ENCODE measurements at regions not wholly inside any gene's neighbourhood (a gene's known extent, or its start where the extent isn't known, plus 50 kb on each side); places are given as distances from the start of the nearest gene placed in this dataset.
"Not testable (repeated sequence)": the region's sequence is repeated elsewhere in the genome, so short reads cannot be mapped to it uniquely, and the experiment has no call there.

DNA sequence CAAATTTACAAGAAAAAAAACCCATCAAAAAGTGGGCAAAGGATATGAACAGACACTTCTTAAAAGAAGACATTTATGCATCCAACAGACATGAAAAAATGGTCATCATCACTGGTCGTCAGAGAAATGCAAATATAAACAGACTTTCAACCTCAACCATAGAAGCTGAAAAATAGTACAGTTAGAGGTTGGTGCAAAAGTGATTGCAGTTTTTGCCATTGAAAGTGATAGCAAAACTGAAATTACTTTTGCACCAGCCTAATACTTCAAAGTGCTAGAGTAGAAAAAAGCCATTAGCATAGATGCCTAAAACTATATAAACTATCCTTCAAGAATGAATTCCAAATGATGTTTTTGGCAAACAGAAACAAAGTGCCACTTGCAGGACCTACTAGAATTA lies 365.8 kb upstream of the DPYD start:
- intact Hi-C loops (cut with micrococcal nuclease): no loop called here
- H3K4me1 Mint-ChIP-seq (ENCODE audit: low read depth): peaks cover 11% of the 10 kb centered on the region
- H3K36me3 Mint-ChIP-seq (ENCODE audit: low read depth): no peaks in the 10 kb centered on the region

DNA sequence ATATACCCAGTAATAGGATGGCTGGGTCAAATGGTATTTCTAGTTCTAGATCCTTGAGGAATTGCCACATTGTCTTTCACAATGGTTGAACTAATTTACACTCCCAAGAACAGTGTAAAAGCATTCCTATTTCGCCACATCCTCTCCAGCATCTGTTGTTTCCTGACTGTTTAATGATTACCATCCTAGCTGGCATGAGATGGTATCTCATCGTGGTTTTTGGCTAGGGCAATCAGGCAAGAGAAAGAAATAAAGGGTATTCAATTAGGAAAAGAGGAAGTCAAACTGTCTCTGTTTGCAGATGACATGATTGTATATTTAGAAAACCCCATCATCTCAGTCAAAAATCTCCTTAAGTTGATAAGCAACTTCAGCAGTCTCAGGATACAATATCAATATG lies 364.5 kb upstream of the DPYD start:
- intact Hi-C loops (cut with micrococcal nuclease); H3K36me3 Mint-ChIP-seq (ENCODE audit: low read depth); H3K9me3 Mint-ChIP-seq; H3K4me3 Mint-ChIP-seq; H3K27me3 Mint-ChIP-seq; H3K27ac Mint-ChIP-seq: not testable (repeated sequence)
- H3K4me1 Mint-ChIP-seq (ENCODE audit: low read depth): peaks cover 11% of the 10 kb centered on the region

More for the DNA sequence above, 365.8 kb upstream of the DPYD start:
- H3K4me3 Mint-ChIP-seq: no peak overlapping the region
- H3K9me3 Mint-ChIP-seq: no peaks in the 10 kb centered on the region
- H3K27me3 Mint-ChIP-seq: no peaks in the 10 kb centered on the region
- no peak overlapping the region for H3K27ac Mint-ChIP-seq

DNA sequence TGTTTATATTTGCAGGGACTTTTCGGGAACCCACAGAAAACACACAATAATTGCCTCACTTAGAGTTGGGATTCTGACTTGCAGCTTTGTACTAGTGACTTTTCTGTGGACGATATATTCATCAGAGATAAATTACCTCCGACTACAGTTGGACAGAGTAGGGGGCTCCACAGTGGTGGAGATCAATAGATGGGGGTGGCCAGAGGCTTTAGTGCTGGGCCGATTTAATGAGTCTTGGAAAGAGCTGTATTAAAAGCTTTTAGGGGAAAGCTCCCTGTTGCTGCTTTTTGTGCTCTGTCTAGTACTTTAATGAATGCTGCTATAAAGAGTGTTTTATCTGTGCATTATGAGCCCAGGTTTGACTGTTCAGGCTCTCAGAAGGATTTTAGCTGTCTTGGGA lies 359.2 kb upstream of the DPYD start:
- no peak overlapping the region for H3K4me3 Mint-ChIP-seq
- H3K4me1 Mint-ChIP-seq (ENCODE audit: low read depth): no peaks in the 10 kb centered on the region
- intact Hi-C loops (cut with micrococcal nuclease): no loop called here
- H3K27me3 Mint-ChIP-seq: no peaks in the 10 kb centered on the region
- H3K27ac Mint-ChIP-seq: no peak overlapping the region
- no peaks in the 10 kb centered on the region for H3K36me3 Mint-ChIP-seq (ENCODE audit: low read depth)
- H3K9me3 Mint-ChIP-seq: no peaks in the 10 kb centered on the region

DNA sequence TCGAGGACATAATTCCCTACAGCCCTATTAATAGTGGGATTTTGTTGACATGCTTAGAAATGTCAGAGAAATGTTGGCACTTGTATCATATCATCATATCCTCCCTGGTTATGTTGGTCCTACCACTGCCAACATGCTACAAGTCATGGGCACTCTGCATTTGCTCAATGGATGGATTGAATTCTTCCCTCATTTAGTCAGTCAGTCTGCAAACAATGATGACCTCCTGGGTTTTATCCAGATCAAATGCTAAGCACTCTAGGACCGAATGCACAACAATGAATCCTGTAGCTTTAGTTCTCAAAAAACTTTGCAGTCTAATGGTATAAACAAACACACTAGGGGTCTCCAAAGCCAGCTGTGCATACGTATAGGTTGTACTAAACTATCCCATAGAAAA lies 357.2 kb upstream of the DPYD start:
- no peak overlapping the region for H3K27ac Mint-ChIP-seq

DNA sequence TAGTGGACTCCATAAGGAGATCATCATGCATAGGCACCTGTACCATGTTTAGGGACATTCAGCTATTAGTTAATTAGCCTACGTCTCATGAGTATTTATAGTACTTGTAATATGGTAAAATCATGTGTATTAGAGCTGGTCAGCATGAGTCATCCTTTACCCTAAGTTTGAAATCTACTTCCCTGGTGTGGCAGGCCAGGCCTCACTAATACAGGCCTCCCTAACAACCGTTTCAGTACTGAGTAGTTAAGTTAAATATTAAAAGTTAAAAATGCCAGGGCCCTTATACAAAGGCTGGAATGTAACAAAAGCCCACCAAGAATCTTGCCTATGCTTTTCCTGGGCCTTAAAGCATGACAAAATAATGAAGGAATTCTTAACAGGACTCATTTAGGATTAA lies 356.3 kb upstream of the DPYD start:
- H3K36me3 Mint-ChIP-seq (ENCODE audit: low read depth): no peaks in the 10 kb centered on the region
- H3K27me3 Mint-ChIP-seq: no peaks in the 10 kb centered on the region
- no peaks in the 10 kb centered on the region for H3K4me1 Mint-ChIP-seq (ENCODE audit: low read depth)
- H3K9me3 Mint-ChIP-seq: peaks cover 12% of the 10 kb centered on the region
- no peak overlapping the region for H3K27ac Mint-ChIP-seq
- H3K4me3 Mint-ChIP-seq: no peak overlapping the region
- intact Hi-C loops (cut with micrococcal nuclease): no loop called here

More for the DNA sequence above, 357.2 kb upstream of the DPYD start:
- no peak overlapping the region for H3K4me3 Mint-ChIP-seq
- H3K36me3 Mint-ChIP-seq (ENCODE audit: low read depth): no peaks in the 10 kb centered on the region
- intact Hi-C loops (cut with micrococcal nuclease): no loop called here
- no peaks in the 10 kb centered on the region for H3K4me1 Mint-ChIP-seq (ENCODE audit: low read depth)
- H3K27me3 Mint-ChIP-seq: no peaks in the 10 kb centered on the region
- peaks cover 3% of the 10 kb centered on the region for H3K9me3 Mint-ChIP-seq

DNA sequence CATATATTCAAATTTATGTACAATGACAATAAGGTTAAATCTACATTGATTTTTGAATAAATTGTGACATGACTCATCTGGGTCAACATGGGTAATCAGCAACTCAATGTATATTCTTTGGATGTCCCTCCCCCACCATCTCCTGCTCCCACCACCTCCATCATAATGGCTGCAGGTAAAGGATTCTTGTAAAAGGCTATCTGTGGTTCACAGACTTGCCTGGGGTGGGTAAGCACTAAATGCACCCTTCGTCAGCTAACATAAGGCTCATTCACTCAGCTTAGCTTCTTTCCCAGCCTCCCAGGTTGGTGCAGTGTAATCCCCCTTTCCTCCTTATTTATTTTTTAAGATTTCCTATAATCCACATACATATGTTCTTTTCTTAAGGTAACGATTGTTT lies 355.7 kb upstream of the DPYD start:
- H3K36me3 Mint-ChIP-seq (ENCODE audit: low read depth): no peaks in the 10 kb centered on the region
- intact Hi-C loops (cut with micrococcal nuclease): no loop called here
- no peak overlapping the region for H3K4me3 Mint-ChIP-seq
- H3K4me1 Mint-ChIP-seq (ENCODE audit: low read depth): no peaks in the 10 kb centered on the region
- H3K9me3 Mint-ChIP-seq: peaks cover 14% of the 10 kb centered on the region
- H3K27me3 Mint-ChIP-seq: no peaks in the 10 kb centered on the region
- H3K27ac Mint-ChIP-seq: no peak overlapping the region

DNA sequence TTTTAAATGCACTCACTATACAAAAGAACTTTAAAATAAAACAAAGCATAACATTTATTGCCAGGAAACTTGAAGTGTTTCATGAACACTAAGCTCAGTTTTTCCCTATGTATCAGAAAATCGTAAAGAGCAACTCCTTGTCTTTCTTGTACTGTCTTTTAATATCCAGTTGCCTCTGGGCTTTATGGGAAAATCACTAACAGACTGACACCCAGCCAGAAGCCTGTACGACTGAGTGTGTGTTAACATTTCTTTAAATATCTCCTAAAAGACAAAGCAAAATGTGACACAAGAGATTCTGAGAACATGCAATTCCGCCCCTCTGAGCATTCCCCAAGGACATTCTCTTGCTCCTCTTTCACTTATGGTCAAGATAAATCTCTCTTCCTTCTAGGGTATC lies 347.5 kb upstream of the DPYD start:
- Mint-ChIP-seq H3K27ac (no peak overlapping the region), H3K4me3 (no peak overlapping the region), H3K27me3 (no peaks in the 10 kb centered on the region), H3K4me1 (ENCODE audit: low read depth) (no peaks in the 10 kb centered on the region), H3K9me3 (peaks cover 14% of the 10 kb centered on the region), H3K36me3 (ENCODE audit: low read depth) (no peaks in the 10 kb centered on the region)
- intact Hi-C loops (cut with micrococcal nuclease): no loop called here

DNA sequence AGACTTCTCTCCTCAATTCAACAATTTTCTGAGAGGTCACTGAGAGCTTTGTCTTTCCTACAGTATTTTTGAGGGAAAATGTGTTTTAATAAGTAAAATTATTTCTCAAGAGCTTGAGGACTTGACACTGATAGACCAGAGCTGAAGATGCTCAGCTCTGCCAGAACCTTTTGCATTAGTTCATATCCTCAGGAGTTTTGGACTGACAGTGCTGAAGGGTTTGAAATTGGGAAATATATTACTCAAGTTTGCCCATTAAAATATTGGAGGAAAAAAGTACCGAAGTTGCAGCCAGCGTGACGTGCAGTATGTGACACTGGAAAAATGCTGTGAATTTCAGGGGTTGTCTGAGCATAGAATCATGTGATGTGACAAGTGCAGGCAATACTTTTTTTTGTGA lies 346.6 kb upstream of the DPYD start:
- no peak overlapping the region for H3K27ac Mint-ChIP-seq
- no peaks in the 10 kb centered on the region for H3K27me3 Mint-ChIP-seq
- H3K9me3 Mint-ChIP-seq: peaks cover 5% of the 10 kb centered on the region
- intact Hi-C loops (cut with micrococcal nuclease): no loop called here
- no peak overlapping the region for H3K4me3 Mint-ChIP-seq
- H3K36me3 Mint-ChIP-seq (ENCODE audit: low read depth): no peaks in the 10 kb centered on the region
- H3K4me1 Mint-ChIP-seq (ENCODE audit: low read depth): no peaks in the 10 kb centered on the region

DNA sequence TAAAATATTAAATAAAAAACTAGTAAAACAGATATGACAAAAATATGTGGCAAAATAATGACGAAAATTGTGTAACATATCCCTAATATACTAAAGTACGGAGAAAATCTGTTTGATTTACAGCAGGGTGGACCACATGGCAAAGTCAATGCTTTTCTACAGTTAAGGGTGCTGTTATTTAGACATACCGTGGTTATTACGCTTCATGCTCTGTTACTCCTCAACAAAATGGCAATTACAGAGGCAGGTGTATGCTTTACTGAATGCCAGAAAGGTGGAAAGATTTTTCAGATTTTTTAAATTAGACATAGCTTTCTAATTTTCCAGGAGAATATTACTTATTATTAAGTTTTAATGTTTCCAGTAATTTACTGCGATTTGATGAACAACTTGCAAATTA lies 343.9 kb upstream of the DPYD start:
- H3K4me3 Mint-ChIP-seq: no peak overlapping the region
- H3K27ac Mint-ChIP-seq: no peak overlapping the region
- intact Hi-C loops (cut with micrococcal nuclease): no loop called here
- no peaks in the 10 kb centered on the region for H3K27me3 Mint-ChIP-seq
- H3K4me1 Mint-ChIP-seq (ENCODE audit: low read depth): no peaks in the 10 kb centered on the region
- H3K36me3 Mint-ChIP-seq (ENCODE audit: low read depth): no peaks in the 10 kb centered on the region
- no peaks in the 10 kb centered on the region for H3K9me3 Mint-ChIP-seq

DNA sequence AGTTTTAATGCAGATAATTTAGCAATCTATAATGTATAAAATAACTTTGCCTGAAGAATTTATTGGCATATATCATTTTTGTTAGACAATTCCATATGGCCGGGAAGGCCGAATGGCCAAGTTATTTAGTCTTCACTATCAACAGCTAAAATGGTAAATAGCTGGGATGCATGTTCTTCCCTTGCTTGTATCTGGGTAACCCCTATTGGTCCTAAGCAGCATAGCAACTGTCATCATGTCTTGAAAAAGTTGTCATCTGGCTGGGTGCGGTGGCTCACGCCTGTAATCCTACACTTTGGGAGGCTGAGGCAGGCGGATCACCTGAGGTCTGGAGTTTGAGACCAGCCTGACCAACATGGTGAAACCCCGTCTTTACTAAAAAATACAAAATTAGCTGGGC lies 340.0 kb upstream of the DPYD start:
- Mint-ChIP-seq H3K4me3 (no peak overlapping the region), H3K4me1 (ENCODE audit: low read depth) (no peaks in the 10 kb centered on the region), H3K9me3 (peaks cover 7% of the 10 kb centered on the region), H3K27me3 (no peaks in the 10 kb centered on the region), H3K36me3 (ENCODE audit: low read depth) (no peaks in the 10 kb centered on the region), H3K27ac (no peak overlapping the region)
- intact Hi-C loops (cut with micrococcal nuclease): no loop called here

DNA sequence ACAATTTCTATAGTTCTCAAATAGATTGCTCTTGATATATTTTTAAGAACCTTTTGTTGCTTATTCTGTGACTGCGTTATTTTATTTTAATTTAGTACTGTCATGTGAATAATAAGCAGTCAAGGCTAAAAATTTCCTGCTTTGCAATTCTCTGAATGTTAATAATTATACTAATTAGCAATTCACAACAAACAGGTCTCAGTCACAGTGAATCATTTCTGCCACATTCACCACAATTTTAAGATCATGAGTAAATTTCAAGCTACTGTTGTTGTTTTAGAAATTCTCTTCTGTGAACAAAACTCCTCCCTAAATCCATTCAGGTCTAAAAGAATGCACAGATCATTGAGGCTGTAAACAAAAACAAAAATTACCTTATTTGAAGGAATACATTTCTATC lies 339.6 kb upstream of the DPYD start:
- intact Hi-C loops (cut with micrococcal nuclease): no loop called here
- Mint-ChIP-seq H3K27me3 (no peaks in the 10 kb centered on the region), H3K9me3 (peaks cover 7% of the 10 kb centered on the region), H3K27ac (no peak overlapping the region), H3K36me3 (ENCODE audit: low read depth) (no peaks in the 10 kb centered on the region), H3K4me1 (ENCODE audit: low read depth) (no peaks in the 10 kb centered on the region), H3K4me3 (no peak overlapping the region)

DNA sequence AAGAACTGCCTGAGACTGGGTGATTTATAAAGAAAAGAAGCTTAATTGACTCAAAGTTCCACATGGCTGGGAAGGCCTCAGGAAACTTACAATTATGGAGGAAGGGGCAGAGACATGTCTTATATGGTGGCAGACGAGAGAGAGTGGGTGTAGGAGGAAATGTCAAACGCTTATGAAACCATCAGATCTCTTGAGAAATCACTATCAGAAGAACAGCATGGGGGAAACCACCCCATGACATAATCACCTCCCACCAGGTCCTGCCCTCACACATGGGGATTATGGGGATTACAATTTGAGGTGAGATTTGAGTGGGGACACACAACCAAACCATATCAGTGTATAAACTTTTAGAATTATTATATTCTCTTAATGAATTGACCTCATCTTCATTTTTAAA lies 335.9 kb upstream of the DPYD start:
- Mint-ChIP-seq H3K4me1 (ENCODE audit: low read depth) (no peaks in the 10 kb centered on the region), H3K9me3 (peaks cover 7% of the 10 kb centered on the region), H3K4me3 (no peak overlapping the region), H3K36me3 (ENCODE audit: low read depth) (no peaks in the 10 kb centered on the region), H3K27ac (no peak overlapping the region), H3K27me3 (no peaks in the 10 kb centered on the region)
- intact Hi-C loops (cut with micrococcal nuclease): no loop called here

DNA sequence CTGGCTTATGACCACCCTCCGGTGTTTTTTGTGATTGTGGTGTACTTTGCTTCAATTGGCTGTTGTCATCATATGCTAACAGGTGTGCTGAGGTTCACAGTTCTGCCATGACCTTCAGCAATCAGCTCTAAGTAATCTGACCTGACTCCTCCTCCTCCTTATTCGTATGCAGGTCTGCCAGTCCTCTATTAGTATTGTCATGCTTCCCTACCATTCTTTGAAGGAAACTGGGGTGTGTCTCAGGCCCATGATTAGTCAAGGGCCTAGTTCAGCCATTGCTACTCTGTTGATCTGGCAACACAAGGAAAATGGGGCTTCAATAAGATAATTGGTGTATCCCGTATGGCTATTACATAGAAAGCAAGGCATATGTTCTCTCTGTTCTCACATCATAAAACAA lies 332.3 kb upstream of the DPYD start:
- intact Hi-C loops (cut with micrococcal nuclease): no loop called here
- Mint-ChIP-seq H3K27me3 (no peaks in the 10 kb centered on the region), H3K36me3 (ENCODE audit: low read depth) (no peaks in the 10 kb centered on the region), H3K4me3 (no peak overlapping the region), H3K4me1 (ENCODE audit: low read depth) (no peaks in the 10 kb centered on the region), H3K9me3 (peaks cover 18% of the 10 kb centered on the region), H3K27ac (no peak overlapping the region)

DNA sequence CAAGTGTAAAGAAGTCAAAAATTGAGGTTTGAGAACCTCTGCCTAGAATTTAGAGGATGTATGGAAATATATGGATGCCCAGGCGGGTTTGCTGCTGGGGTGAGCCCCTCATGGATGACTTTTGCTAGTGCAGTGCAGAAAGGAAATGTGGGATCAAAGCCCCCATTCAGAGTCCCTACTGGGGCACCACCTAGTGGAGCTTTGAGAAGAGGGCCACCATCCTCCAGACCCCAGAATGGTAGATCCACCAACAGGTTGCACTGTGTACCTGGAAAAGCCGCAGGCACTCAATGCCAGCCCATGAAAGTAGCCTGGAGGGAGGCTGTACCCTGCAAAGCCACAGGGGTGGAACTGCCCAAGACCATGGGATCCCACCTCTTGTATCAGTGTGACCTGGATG lies 330.7 kb upstream of the DPYD start:
- Mint-ChIP-seq H3K4me3 (no peak overlapping the region), H3K27me3 (no peaks in the 10 kb centered on the region), H3K4me1 (ENCODE audit: low read depth) (no peaks in the 10 kb centered on the region), H3K9me3 (peaks cover 13% of the 10 kb centered on the region), H3K27ac (no peak overlapping the region), H3K36me3 (ENCODE audit: low read depth) (no peaks in the 10 kb centered on the region)
- intact Hi-C loops (cut with micrococcal nuclease): no loop called here

DNA sequence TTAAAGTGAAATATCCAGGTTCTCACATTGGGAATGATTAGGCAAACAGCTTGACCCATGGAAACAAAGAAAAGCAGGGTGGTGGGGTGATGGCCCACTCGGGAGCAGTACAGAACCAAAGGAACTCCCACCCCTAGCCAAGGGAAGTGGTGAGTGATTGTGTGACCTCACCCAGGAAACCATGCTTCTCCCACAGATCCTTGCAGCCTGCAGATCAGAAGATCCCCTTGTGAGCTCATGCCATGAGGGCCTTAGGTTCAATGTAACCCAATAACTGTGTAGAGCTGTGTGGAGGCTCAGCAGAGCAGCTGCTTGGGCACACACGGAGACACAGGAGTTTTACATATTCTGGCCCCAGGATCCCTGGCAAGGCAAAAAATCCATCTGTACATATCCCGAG lies 311.8 kb upstream of the DPYD start:
- intact Hi-C loops (cut with micrococcal nuclease): no loop called here
- H3K36me3 Mint-ChIP-seq (ENCODE audit: low read depth): no peaks in the 10 kb centered on the region
- H3K4me1 Mint-ChIP-seq (ENCODE audit: low read depth): no peaks in the 10 kb centered on the region
- H3K9me3 Mint-ChIP-seq: peaks cover 34% of the 10 kb centered on the region
- no peak overlapping the region for H3K27ac Mint-ChIP-seq
- no peak overlapping the region for H3K4me3 Mint-ChIP-seq
- H3K27me3 Mint-ChIP-seq: no peaks in the 10 kb centered on the region

DNA sequence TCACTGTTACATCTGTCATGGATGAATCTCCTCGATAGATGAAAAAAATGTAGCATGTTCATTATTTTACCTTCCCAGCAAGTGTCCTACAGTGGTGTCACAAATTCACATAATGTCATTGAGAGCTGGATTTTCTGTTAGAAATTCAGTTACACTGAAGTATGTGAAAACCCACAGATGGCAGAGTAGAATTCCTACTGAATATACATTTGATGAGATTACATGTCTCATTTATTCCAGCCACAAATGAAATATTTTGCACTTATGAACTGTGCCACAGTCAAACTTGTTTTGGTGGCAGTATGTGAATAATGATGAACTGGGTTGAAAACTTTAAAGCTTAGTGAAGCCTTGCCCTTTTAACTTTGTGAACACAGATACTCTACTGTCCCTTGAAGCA lies 301.9 kb upstream of the DPYD start:
- Mint-ChIP-seq H3K27me3 (no peaks in the 10 kb centered on the region), H3K36me3 (ENCODE audit: low read depth) (no peaks in the 10 kb centered on the region), H3K9me3 (no peaks in the 10 kb centered on the region), H3K27ac (no peak overlapping the region), H3K4me1 (ENCODE audit: low read depth) (no peaks in the 10 kb centered on the region), H3K4me3 (no peak overlapping the region)
- intact Hi-C loops (cut with micrococcal nuclease): no loop called here
